ENCODE measurements at regions not wholly inside any gene's neighbourhood (a gene's known extent, or its start where the extent isn't known, plus 50 kb on each side); places are given as distances from the start of the nearest gene placed in this dataset.

GRCh38 chr1:219313961-219314360, 140.3 kb downstream of the LYPLAL1 start:
- DNase-seq (ENCODE audit: low spot score): no peak

DNA sequence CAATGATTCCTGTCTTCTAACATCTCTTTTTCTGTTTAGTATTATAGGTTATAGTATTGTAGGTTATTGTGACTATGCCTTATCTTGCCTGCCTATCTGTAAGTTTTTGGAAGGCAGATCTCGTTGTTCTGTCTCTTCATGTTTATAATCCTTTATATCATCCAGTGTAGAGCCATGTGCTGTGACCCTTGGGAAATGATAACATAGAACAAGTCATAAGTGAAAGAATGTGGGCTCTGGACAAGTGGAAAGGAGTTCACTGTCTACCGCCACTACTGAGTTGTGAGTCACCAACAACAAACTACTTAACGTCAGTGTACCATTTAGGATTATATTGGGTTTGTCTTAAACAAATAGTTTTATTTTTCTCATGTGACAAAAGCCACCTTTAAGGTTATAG, 139.3 kb downstream of the LYPLAL1 start:
- no peak for DNase-seq (ENCODE audit: low spot score)

GRCh38 chr1:219310181-219310728, 136.6 kb downstream of the LYPLAL1 start:
- no peak for DNase-seq (ENCODE audit: low spot score)

DNA sequence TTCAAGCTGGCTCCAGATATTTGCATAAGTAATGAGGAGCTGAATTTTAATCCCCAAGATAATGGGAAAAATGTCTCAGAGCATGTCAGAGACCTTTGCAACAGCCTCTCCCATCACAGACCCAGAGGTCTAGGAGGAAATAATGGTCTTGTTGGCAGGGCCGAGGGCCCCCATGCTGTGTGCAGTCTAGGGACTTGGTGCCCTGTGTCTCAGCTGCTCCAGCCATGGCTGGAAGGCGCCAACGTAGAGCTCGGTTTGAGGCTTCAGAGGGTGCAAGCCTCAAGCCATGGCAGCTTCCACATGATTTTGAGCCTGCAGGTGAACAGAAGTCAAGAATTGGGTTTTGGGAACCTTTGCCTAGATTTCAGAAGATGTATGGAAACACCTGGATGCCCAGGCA, 134.7 kb downstream of the LYPLAL1 start:
- no peak for DNase-seq (ENCODE audit: low spot score)

DNA sequence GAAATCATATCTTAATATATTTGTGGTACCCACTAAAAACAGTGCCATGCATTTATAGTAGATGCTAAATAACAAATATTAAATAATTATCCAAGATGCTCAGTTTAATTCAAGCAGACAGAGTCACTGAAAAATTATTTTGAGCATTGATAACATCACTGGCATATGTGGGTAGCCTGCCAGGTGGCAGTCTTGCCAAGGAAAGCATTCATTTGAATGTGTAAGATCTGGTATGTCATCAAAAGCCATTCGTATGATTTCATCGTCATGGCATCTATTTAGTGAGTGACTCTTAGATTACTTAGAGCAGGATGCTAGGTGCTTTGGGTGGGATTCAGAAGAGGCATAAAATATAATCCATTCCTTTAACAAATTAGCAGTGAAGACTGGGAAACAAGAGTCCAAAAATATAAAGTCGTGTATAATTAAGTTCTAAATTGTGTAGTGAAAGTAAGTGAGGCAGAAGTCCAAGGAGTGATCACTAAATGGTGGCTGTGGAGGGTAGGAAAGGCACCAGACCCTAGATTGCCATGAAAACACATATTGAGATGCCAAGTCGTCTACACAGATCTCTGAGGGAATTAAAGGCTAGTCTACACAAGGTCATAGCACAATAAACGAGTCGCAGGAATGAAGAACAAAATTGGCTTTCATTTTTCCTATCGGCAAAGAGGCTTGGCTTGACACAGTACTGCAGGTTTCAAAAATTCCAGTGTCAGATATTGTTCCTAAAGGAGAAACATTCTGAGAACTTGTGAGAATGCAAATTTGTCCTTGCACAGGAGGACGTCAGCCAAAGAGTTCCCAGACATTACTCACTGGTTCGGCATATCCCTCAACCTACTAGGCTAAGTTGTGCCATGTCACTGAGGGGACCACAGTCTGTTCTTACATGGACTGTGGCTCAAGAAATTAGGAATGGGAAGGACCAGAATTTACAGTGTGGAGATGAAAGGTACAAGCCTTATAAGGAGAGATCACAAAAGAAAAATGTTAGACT, 130.8 kb downstream of the LYPLAL1 start:
- DNase-seq (ENCODE audit: low spot score): no peak

DNA sequence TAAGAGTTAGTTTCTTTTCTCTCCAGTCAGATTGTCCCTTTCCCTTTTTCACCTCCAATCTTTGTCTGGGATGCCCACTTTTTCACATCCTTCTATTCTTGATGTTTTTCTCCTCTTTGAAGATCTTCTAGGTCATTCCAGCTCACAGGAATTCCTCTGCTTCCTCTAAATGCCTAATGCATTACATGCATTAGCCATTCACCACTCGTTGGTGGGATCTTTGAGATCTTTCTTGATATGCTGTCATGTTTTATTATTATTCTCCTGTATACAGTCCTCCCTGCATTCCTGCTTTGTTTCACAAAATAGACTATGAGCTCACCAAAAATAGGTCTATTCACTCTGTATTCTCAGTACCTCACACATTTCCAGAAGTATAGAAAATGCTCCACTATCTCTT, 129.0 kb downstream of the LYPLAL1 start:
- no peak for DNase-seq (ENCODE audit: low spot score)

- DNase-seq (ENCODE audit: low spot score): no peak
Measured at GRCh38 chr1:219299420-219299819, 125.7 kb downstream of the LYPLAL1 start.

DNA sequence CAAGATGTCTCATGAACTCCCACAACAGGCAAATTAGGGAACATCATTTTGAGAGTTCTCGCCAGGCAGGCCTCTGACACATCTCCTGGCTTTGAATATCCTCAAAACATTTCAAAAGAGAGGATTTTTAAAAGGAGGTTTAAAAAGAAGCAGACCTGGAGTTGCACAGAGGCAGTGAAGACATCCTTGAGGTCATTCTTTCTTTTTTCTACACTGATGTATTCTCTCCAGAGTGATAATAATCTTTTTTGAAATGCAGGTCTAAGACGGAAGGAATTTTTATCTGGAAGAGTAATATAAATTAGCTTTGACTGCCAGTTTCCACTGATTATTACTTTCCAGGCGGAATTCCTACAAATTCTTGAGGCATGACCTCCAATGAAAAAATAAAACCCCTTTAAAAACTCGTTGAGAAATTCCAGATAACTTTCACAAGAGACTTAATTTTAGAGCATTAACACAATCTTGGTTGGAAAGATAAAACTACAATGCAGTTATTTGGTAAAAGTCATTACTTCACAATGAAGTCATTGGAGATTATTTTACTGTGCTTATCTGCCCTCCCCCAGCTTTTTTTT, 125.0 kb downstream of the LYPLAL1 start:
- no peak for DNase-seq (ENCODE audit: low spot score)

GRCh38 chr1:219296430-219297355, 123.0 kb downstream of the LYPLAL1 start:
- DNase-seq (ENCODE audit: low spot score): no peak

- DNase-seq (ENCODE audit: low spot score): no peak
Measured at GRCh38 chr1:219294251-219294650, 120.6 kb downstream of the LYPLAL1 start.

DNA sequence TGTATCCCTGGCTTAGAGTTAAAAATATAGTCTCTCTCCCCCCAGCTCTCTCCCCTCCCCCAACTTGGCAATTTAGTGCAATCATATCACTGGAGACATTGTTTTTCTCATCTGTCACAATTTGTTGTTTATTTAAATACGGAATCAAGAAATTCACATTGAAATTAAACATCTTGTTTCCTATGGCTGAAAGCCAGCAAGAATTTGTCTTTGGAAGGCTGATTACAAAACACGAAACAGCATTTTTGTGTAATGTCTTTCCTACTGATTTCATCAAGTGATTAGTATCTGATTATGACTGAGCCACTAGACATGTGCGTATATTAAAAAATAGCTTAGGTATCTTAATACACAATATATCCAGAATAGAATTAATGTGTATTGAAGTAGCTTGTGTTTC, 119.7 kb downstream of the LYPLAL1 start:
- DNase-seq (ENCODE audit: low spot score): no peak

GRCh38 chr1:219292999-219293398, 119.3 kb downstream of the LYPLAL1 start:
- DNase-seq (ENCODE audit: low spot score): no peak

GRCh38 chr1:219292341-219292740, 118.7 kb downstream of the LYPLAL1 start:
- no peak for DNase-seq (ENCODE audit: low spot score)

- no peak for DNase-seq (ENCODE audit: low spot score)
Measured at GRCh38 chr1:219289171-219289570, 115.5 kb downstream of the LYPLAL1 start.

DNA sequence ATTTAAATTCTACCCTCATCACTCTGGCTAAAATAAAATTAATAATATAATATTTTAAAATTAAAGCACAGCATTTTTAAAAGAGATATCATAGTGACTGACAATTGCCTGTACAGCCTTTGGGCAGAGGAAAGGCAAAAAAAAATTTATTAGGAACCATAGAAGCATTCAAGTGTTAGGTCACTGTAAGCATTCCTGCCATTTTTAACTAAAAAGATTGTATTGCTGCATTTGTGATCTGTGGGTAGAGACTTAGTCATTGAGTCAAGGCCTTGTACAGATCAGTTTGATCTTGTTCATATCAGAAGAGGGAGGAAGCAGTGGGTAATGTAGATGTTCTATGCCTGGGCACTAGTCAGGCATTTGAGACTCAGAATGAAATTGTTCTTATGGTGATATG, 109.9 kb downstream of the LYPLAL1 start:
- DNase-seq (ENCODE audit: low spot score): no peak

- DNase-seq (ENCODE audit: low spot score): no peak
Measured at GRCh38 chr1:219281831-219282230, 108.2 kb downstream of the LYPLAL1 start.

DNA sequence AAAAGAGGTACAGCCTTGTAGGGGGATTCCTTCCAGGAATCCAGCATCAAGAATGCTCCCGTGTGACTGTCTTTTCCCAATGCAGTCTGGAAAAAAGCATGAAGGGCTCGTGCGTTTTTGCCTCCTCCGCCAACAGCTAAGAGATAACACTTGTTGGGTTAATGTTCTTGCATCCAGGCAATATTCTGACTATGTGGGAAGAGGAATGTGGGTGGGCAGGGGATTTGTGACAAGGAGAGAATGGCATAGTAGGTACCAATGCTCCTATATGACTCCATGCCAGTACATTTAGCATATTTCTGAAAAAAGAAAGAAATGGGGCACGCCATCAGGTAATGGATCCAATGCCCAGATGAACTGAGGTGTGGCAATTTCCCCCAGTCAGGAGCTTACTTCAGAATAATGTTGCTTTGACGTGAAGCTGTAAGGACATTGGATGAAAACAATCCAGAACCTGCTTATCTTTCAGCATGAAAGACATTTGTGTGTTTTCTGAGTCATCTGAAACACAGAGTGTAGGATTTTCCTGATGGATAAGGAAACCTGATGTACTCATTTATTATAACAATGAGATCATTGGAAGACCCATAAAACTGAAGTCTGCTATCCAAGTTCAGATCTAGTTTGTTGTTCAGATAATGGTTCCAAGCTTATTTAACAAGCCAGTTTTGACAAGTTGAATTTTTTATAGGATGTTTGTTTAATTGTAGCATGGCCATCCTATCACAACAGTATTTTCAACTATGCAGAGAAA, 105.5 kb downstream of the LYPLAL1 start:
- no peak for DNase-seq (ENCODE audit: low spot score)

- DNase-seq (ENCODE audit: low spot score): no peak
Measured at GRCh38 chr1:219278288-219278687, 104.6 kb downstream of the LYPLAL1 start.

DNA sequence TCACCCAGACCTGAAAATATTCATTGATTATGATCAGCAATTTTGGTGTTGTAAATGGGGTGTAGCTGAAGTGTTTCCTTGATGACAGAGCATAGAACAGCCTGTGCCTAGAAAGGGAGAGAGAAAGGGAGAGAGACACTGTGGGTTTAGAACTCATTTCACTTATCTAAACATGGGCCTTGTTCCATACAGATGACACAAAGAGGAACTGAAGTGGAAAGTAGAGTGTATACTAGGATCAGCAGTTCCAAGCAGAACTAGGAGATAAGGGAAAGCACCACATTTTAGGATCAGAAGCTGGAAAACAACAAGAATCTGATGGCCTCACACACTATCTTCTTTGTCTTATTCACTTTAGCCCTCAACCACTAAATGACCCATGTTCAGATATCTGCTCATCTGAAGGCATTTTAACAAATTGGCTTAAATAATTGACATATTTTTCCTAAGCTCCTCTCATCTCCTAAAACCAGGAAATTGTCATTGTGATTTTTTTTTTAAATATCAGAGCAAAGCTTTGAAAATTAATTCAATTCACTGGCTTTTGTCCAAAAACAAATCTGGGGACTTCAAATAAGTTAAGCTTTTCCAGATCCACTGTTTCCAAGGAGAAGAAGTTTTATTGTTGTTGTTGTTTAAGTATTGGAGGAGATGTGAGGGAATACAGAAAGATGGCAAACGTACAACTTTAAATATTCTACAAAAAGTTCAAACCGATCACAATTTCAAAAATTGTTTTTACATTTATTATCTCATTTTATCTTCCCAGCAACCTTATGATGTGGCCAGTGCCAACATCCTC, 103.8 kb downstream of the LYPLAL1 start:
- no peak for DNase-seq (ENCODE audit: low spot score)

GRCh38 chr1:219276049-219276738, 102.5 kb downstream of the LYPLAL1 start:
- no peak for DNase-seq (ENCODE audit: low spot score)
